PC-9 (cell line): ENCODE measurements at regions not wholly inside any gene's neighbourhood (a gene's known extent, or its start where the extent isn't known, plus 50 kb on each side); places are given as distances from the start of the nearest gene placed in this dataset.

ENCODE experiments used
- EZH2 ChIP-seq: fragments of 200-600 bp; sonication (generic); IDR thresholded peaks from 2 replicates; pipeline ENCODE4 v1.8.0; 2017; ENCODE audit warnings: antibody characterized with exemption, low read depth
- TF ChIP-seq, protein P1 (sequence below): fragments of 200-600 bp; sonication (generic); conservative IDR thresholded peaks from 2 replicates; pipeline ENCODE4 v1.6.1; 2017; ENCODE audit warnings: mixed run types, antibody characterized with exemption, mild to moderate bottlenecking, moderate library complexity

DNA sequence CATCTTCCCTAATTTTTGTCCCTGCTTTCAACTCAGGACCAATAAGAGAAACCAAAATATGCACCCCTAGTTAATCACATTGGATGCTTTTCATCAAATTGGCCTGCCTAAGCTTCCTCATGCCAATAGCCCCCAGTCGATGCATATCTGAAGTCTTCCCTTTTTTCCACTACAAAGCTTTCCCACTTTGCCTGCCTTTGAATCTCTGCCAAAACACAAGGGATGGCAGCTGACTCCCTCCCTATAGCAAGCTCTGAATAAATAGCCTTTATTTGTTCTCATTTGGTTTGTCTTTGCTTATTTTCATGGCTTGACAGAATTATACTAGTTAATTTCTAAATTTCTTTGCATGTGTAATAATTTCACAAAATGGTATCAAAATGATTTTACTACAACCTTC lies 621.2 kb downstream of the MBD2 start:
- TF ChIP-seq, protein P1, sequence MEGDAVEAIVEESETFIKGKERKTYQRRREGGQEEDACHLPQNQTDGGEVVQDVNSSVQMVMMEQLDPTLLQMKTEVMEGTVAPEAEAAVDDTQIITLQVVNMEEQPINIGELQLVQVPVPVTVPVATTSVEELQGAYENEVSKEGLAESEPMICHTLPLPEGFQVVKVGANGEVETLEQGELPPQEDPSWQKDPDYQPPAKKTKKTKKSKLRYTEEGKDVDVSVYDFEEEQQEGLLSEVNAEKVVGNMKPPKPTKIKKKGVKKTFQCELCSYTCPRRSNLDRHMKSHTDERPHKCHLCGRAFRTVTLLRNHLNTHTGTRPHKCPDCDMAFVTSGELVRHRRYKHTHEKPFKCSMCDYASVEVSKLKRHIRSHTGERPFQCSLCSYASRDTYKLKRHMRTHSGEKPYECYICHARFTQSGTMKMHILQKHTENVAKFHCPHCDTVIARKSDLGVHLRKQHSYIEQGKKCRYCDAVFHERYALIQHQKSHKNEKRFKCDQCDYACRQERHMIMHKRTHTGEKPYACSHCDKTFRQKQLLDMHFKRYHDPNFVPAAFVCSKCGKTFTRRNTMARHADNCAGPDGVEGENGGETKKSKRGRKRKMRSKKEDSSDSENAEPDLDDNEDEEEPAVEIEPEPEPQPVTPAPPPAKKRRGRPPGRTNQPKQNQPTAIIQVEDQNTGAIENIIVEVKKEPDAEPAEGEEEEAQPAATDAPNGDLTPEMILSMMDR: no peak
- TF ChIP-seq EZH2: no peak
